DND-41 (cell line): ENCODE measurements at regions not wholly inside any gene's neighbourhood (a gene's known extent, or its start where the extent isn't known, plus 50 kb on each side); places are given as distances from the start of the nearest gene placed in this dataset.

ENCODE experiments used
- ATAC-seq: fragments of 200-7000 bp; cut with Tn5 transposase; 3 replicates; pipeline ENCODE4 v1.9.1; 2021; ENCODE audit warnings: low read depth; ENCODE audit not compliant: insufficient read depth
- DNase-seq: peaks from one replicate; pipeline ENCODE4 v3.0.0-alpha.2; 2020
- H2AFZ ChIP-seq: 2 replicates; pipeline ENCODE4 v1.6.0; 2012; ENCODE audit warnings: low read depth, low read length
- H3K27ac ChIP-seq: 2 replicates; pipeline ENCODE4 v1.5.1; 2012; ENCODE audit warnings: low read length, inconsistent platforms
- H3K27me3 ChIP-seq: fragments of 200-600 bp; sonication (generic); 2 replicates; pipeline ENCODE4 v1.6.0; 2012; ENCODE audit warnings: low read length, mild to moderate bottlenecking, inconsistent platforms; ENCODE audit not compliant: insufficient read depth, poor library complexity
- H3K36me3 ChIP-seq: 2 replicates; pipeline ENCODE4 v1.5.1; 2012; ENCODE audit warnings: low read length, inconsistent platforms; ENCODE audit not compliant: insufficient read depth
- H3K4me1 ChIP-seq: 2 replicates; pipeline ENCODE4 v1.5.1; 2012; ENCODE audit warnings: mild to moderate bottlenecking, low read length; ENCODE audit not compliant: insufficient read depth
- H3K4me2 ChIP-seq: 2 replicates; pipeline ENCODE4 v1.6.0; 2012; ENCODE audit warnings: mild to moderate bottlenecking, moderate library complexity, low read length, inconsistent platforms; ENCODE audit not compliant: insufficient read depth
- H3K4me3 ChIP-seq, 2 experiments: fragments of 200-600 bp in 1 of 2; shearing (Covaris generic) in 1 of 2; 2 replicates each; pipeline ENCODE4 v1.5.1; 2012 to 2016; ENCODE audit warnings: inconsistent platforms in 2 of 2, low read length in 2 of 2, mild to moderate bottlenecking in 2 of 2, low read depth in 1 of 2, moderate library complexity in 1 of 2
- H3K79me2 ChIP-seq: 2 replicates; pipeline ENCODE4 v1.6.0; 2012; ENCODE audit warnings: low read length, inconsistent platforms; ENCODE audit not compliant: insufficient read depth
- H3K9ac ChIP-seq: 2 replicates; pipeline ENCODE4 v1.6.0; 2012; ENCODE audit warnings: low read depth, mild to moderate bottlenecking, inconsistent platforms, low read length, moderate library complexity
- H3K9me3 ChIP-seq: 2 replicates; pipeline ENCODE4 v1.5.1; 2012; ENCODE audit warnings: low read length, moderate library complexity, mild to moderate bottlenecking, inconsistent platforms; ENCODE audit not compliant: insufficient read depth, severe bottlenecking
- H4K20me1 ChIP-seq: 2 replicates; pipeline ENCODE4 v1.6.0; 2012; ENCODE audit warnings: low read length; ENCODE audit not compliant: insufficient read depth
- EZH2 ChIP-seq: IDR thresholded peaks from 3 replicates; pipeline ENCODE4 v1.6.1; 2012; ENCODE audit warnings: borderline replicate concordance, low read depth, mild to moderate bottlenecking, moderate library complexity, low read length, inconsistent platforms; ENCODE audit not compliant: severe bottlenecking
- TF ChIP-seq, protein P1 (sequence below): IDR thresholded peaks from 2 replicates; pipeline ENCODE4 v1.5.1; 2012; ENCODE audit warnings: borderline replicate concordance, low read length, moderate library complexity, mild to moderate bottlenecking; ENCODE audit not compliant: poor library complexity, severe bottlenecking; ENCODE audit errors: extremely low read depth

DNA sequence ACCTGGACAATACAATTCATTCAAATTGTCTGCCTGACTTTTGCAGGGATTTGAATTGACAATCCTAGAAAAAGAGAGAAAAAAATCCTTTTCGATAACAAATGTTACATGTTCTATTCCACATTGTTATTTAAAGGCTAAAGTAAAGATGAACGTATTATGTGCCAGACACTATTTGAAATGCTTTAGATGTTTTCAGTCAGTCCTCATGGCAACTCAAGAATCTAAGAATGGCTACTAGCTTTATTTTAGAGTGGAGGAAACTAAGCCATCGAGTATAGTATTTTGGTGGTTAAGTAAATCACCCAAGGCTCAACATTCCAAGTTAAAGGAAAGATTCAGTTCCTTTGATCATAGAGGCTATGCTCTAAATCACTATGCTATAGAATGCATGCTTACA lies 558.6 kb upstream of the MAN1A1 start:
- Histone ChIP-seq H3K27ac (no peak overlapping the region), H3K9ac (no peak overlapping the region), H3K27me3 (no peaks in the 10 kb centered on the region), H3K79me2 (no peaks in the 10 kb centered on the region), H3K4me3 (no peak overlapping the region), H3K4me1 (no peaks in the 10 kb centered on the region), H3K36me3 (no peaks in the 10 kb centered on the region), H2AFZ (no peak overlapping the region), H3K9me3 (no peaks in the 10 kb centered on the region), H3K4me2 (no peak overlapping the region), H4K20me1 (no peaks in the 10 kb centered on the region)
- ATAC-seq (no peak), DNase-seq (no peak)
- TF ChIP-seq, protein P1, sequence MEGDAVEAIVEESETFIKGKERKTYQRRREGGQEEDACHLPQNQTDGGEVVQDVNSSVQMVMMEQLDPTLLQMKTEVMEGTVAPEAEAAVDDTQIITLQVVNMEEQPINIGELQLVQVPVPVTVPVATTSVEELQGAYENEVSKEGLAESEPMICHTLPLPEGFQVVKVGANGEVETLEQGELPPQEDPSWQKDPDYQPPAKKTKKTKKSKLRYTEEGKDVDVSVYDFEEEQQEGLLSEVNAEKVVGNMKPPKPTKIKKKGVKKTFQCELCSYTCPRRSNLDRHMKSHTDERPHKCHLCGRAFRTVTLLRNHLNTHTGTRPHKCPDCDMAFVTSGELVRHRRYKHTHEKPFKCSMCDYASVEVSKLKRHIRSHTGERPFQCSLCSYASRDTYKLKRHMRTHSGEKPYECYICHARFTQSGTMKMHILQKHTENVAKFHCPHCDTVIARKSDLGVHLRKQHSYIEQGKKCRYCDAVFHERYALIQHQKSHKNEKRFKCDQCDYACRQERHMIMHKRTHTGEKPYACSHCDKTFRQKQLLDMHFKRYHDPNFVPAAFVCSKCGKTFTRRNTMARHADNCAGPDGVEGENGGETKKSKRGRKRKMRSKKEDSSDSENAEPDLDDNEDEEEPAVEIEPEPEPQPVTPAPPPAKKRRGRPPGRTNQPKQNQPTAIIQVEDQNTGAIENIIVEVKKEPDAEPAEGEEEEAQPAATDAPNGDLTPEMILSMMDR, result no peak

DNA sequence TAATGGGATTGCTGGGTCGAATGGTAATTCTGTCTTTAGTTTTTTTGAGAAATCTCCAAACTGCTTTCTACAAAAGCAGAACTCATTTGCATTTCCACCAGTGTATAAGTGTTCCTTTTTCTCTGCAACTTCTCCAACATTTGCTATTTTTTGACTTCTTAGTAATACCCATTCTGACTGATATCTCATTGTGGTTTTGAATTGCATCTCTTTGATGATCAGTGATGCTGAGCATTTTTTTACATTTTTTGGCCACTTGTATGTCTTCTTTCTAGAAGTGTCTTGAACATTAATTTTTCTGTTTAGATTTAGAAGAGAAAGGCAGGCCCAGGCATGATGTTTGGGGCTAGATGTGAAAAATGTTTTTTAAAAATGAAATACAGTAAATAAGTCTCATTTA lies 553.1 kb upstream of the MAN1A1 start:
- Histone ChIP-seq H3K36me3 (no peaks in the 10 kb centered on the region), H3K27ac (no peak overlapping the region), H3K27me3 (no peaks in the 10 kb centered on the region), H4K20me1 (no peaks in the 10 kb centered on the region), H3K79me2 (no peaks in the 10 kb centered on the region), H2AFZ (no peak overlapping the region), H3K4me1 (no peaks in the 10 kb centered on the region), H3K4me3 (no peak overlapping the region), H3K9ac (no peak overlapping the region), H3K9me3 (no peaks in the 10 kb centered on the region), H3K4me2 (no peak overlapping the region)
- TF ChIP-seq, protein P1, result no peak
- TF ChIP-seq EZH2, result no peak
- no peak for ATAC-seq
- no peak for DNase-seq

DNA sequence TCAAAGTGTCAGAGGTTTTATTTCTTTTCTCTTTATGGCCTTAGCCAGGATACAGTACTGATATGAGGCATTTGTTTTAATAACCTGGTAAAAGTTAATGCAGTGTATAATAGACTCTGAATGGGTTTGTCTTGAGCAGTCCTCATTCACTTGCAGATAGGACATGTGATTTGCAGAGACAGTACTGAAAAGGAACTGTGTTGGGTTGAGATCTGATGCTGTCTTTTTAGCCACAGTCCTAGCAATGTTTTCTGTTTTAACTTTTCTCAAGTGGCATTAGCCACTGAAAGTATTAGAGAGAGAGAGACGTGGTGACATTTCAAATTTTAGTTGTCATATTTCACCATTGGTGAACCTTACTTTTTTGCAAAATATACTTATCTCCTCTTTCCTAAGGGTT lies 547.2 kb upstream of the MAN1A1 start:
- H3K36me3 ChIP-seq, result no peaks in the 10 kb centered on the region
- H3K4me1 ChIP-seq, result no peaks in the 10 kb centered on the region
- H3K4me2 ChIP-seq, result no peak overlapping the region
- no peak overlapping the region for H2AFZ ChIP-seq
- H3K79me2 ChIP-seq, result no peaks in the 10 kb centered on the region
- DNase-seq, result no peak
- TF ChIP-seq, protein P1, result no peak
- no peak for TF ChIP-seq EZH2
- H3K9ac ChIP-seq, result no peak overlapping the region
- no peaks in the 10 kb centered on the region for H3K27me3 ChIP-seq
- no peak for ATAC-seq
- H3K27ac ChIP-seq, result no peak overlapping the region
- no peaks in the 10 kb centered on the region for H3K9me3 ChIP-seq
- no peak overlapping the region for H3K4me3 ChIP-seq
- H4K20me1 ChIP-seq, result no peaks in the 10 kb centered on the region

DNA sequence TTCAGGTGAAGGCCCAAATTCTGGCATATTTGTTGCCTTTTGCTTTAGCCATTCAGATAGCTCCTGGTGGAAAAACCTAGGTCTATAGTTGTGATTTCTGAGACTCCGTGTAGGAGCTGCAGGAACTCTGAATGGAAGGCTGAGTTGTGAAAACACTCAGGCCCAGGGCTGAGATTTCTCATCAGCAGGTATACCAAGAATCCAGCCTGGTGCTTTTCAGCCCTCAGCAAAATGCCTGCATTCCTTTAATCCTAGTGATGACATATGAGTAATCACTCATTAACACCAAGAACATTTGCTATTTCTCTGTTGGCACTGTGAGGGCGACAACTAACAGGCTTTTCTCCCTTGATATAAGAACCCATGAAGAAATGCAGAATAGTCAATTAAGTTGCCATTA lies 546.1 kb upstream of the MAN1A1 start:
- Histone ChIP-seq H3K79me2 (no peaks in the 10 kb centered on the region), H4K20me1 (no peaks in the 10 kb centered on the region), H2AFZ (no peak overlapping the region), H3K4me2 (no peak overlapping the region), H3K9ac (no peak overlapping the region), H3K4me3 (no peak overlapping the region), H3K27ac (no peak overlapping the region), H3K9me3 (no peaks in the 10 kb centered on the region), H3K27me3 (no peaks in the 10 kb centered on the region), H3K4me1 (no peaks in the 10 kb centered on the region), H3K36me3 (no peaks in the 10 kb centered on the region)
- no peak for TF ChIP-seq EZH2
- TF ChIP-seq, protein P1, result no peak
- ATAC-seq (no peak), DNase-seq (no peak)
